ENCODE measurements at regions not wholly inside any gene's neighbourhood (a gene's known extent, or its start where the extent isn't known, plus 50 kb on each side); places are given as distances from the start of the nearest gene placed in this dataset.

- Mint-ChIP-seq H3K27me3 (ENCODE audit: insufficient read depth, unreplicated experiment) (no peaks in the 10 kb centered on the region), H3K36me3 (ENCODE audit: insufficient read depth, unreplicated experiment) (no peaks in the 10 kb centered on the region), H3K27ac (ENCODE audit: low read depth, unreplicated experiment) (no peak overlapping the region), H3K4me3 (ENCODE audit: unreplicated experiment) (no peak overlapping the region), H3K9me3 (ENCODE audit: unreplicated experiment) (peaks cover 9% of the 10 kb centered on the region), H3K4me1 (ENCODE audit: insufficient read depth, unreplicated experiment) (no peaks in the 10 kb centered on the region)
- ChIA-PET CTCF (interaction anchor here (0.6 to 2.8 kb wide), 4 partner anchors 25 to 1826 kb away, joined by 3 to 8 read pairs (median 4); no protein-coding TSS in a partner anchor), POLR2A (no interaction called here)
- TF ChIP-seq CTCF (IDR thresholded peaks at IDR 0.05; ENCODE audit: unreplicated experiment): no peak
- no TSS peak for BruUV-seq (replicated peaks)
- DNase-seq (ENCODE audit: unreplicated experiment): no peak
- intact Hi-C loops (cut with micrococcal nuclease): no loop called here
Observed at GRCh38 chr20:40938020-40938419, 90.6 kb upstream of the TOP1 start.

GRCh38 chr20:40939667-40940066, 89.0 kb upstream of the TOP1 start:
- POLR2A ChIA-PET: no interaction called here
- Mint-ChIP-seq H3K4me3 (ENCODE audit: unreplicated experiment) (no peak overlapping the region), H3K9me3 (ENCODE audit: unreplicated experiment) (no peaks in the 10 kb centered on the region), H3K27me3 (ENCODE audit: insufficient read depth, unreplicated experiment) (no peaks in the 10 kb centered on the region), H3K27ac (ENCODE audit: low read depth, unreplicated experiment) (no peak overlapping the region), H3K36me3 (ENCODE audit: insufficient read depth, unreplicated experiment) (no peaks in the 10 kb centered on the region), H3K4me1 (ENCODE audit: insufficient read depth, unreplicated experiment) (no peaks in the 10 kb centered on the region)
- intact Hi-C loops (cut with micrococcal nuclease): no loop called here
- CTCF ChIA-PET: interaction anchor here (0.7 to 2.8 kb wide), 7 partner anchors 23 to 1828 kb away, joined by 3 to 9 read pairs (median 6); no protein-coding TSS in a partner anchor
- no TSS peak for BruUV-seq (replicated peaks)
- DNase-seq (ENCODE audit: unreplicated experiment): no peak
- TF ChIP-seq CTCF (IDR thresholded peaks at IDR 0.05; ENCODE audit: unreplicated experiment): no peak

- ChIA-PET POLR2A (no interaction called here), CTCF (interaction anchor here (0.7 kb wide), 1 partner anchor 1117 kb away, joined by 3 read pairs; no protein-coding TSS in a partner anchor)
- intact Hi-C loops (cut with micrococcal nuclease): no loop called here
Observed at GRCh38 chr20:40941133-40941610, 87.5 kb upstream of the TOP1 start.

GRCh38 chr20:40942006-40942405, 86.6 kb upstream of the TOP1 start:
- no peak overlapping the region for H3K4me3 Mint-ChIP-seq (ENCODE audit: unreplicated experiment)
- intact Hi-C loops (cut with micrococcal nuclease): no loop called here
- H3K36me3 Mint-ChIP-seq (ENCODE audit: insufficient read depth, unreplicated experiment): no peaks in the 10 kb centered on the region
- H3K27ac Mint-ChIP-seq (ENCODE audit: low read depth, unreplicated experiment): no peak overlapping the region
- ChIA-PET POLR2A (interaction anchor here (0.7 kb wide), 1 partner anchor 94 kb away, joined by 3 read pairs; no protein-coding TSS in a partner anchor), CTCF (interaction anchor here (1.0 to 1.1 kb wide), 2 partner anchors 20 to 28 kb away, joined by 3 read pairs; no protein-coding TSS in a partner anchor)
- TF ChIP-seq CTCF (IDR thresholded peaks at IDR 0.05; ENCODE audit: unreplicated experiment): no peak
- no peak for DNase-seq (ENCODE audit: unreplicated experiment)
- H3K27me3 Mint-ChIP-seq (ENCODE audit: insufficient read depth, unreplicated experiment): no peaks in the 10 kb centered on the region
- H3K4me1 Mint-ChIP-seq (ENCODE audit: insufficient read depth, unreplicated experiment): peaks cover 6% of the 10 kb centered on the region
- no peaks in the 10 kb centered on the region for H3K9me3 Mint-ChIP-seq (ENCODE audit: unreplicated experiment)
- BruUV-seq (replicated peaks): no TSS peak

More at GRCh38 chr20:40941133-40941610, 87.5 kb upstream of the TOP1 start:
- H3K36me3 Mint-ChIP-seq (ENCODE audit: insufficient read depth, unreplicated experiment): no peaks in the 10 kb centered on the region
- H3K9me3 Mint-ChIP-seq (ENCODE audit: unreplicated experiment): no peaks in the 10 kb centered on the region
- no peak for DNase-seq (ENCODE audit: unreplicated experiment)
- H3K27ac Mint-ChIP-seq (ENCODE audit: low read depth, unreplicated experiment): no peak overlapping the region
- no peak overlapping the region for H3K4me3 Mint-ChIP-seq (ENCODE audit: unreplicated experiment)
- H3K27me3 Mint-ChIP-seq (ENCODE audit: insufficient read depth, unreplicated experiment): no peaks in the 10 kb centered on the region
- BruUV-seq (replicated peaks): no TSS peak
- no peak for TF ChIP-seq CTCF (IDR thresholded peaks at IDR 0.05; ENCODE audit: unreplicated experiment)
- H3K4me1 Mint-ChIP-seq (ENCODE audit: insufficient read depth, unreplicated experiment): peaks cover 6% of the 10 kb centered on the region
